Natural killer cell treated with Interleukin-12 subunit alpha and Interleukin-12 subunit beta and Interleukin-15 and Interleukin-18, amount 100 ng/mL, for 72 hours (primary cell): ENCODE measurements at regions not wholly inside any gene's neighbourhood (a gene's known extent, or its start where the extent isn't known, plus 50 kb on each side); places are given as distances from the start of the nearest gene placed in this dataset.

Experiments
- ATAC-seq, 2 donors: fragments of 150-1000 bp; cut with Tn5 transposase in 1 of 2; sonication (Bioruptor Pico), chemical (Tn5 transposase) in 1 of 2; 2 replicates each; pipeline ENCODE4 v1.10.0; 2021
- DNase-seq: peaks from one replicate; pipeline ENCODE4 v3.0.0; 2022; ENCODE audit warnings: low spot score
- H3K27ac Mint-ChIP-seq, 2 donors: 1 replicate in 1 of 2; 2 replicates in 1 of 2; pipeline ENCODE4 v1.8.0; 2022; ENCODE audit warnings: mixed read lengths in 2 of 2, mild to moderate bottlenecking in 1 of 2, moderate library complexity in 1 of 2
- H3K27me3 Mint-ChIP-seq, 2 donors: 1 replicate in 1 of 2; 2 replicates in 1 of 2; pipeline ENCODE4 v1.8.0; 2022; ENCODE audit warnings: mixed read lengths in 2 of 2
- H3K36me3 Mint-ChIP-seq: one replicate; pipeline ENCODE4 v1.8.0; 2022; ENCODE audit warnings: mixed read lengths
- H3K4me1 Mint-ChIP-seq, 2 donors: 1 replicate in 1 of 2; 2 replicates in 1 of 2; pipeline ENCODE4 v1.8.0; 2022; ENCODE audit warnings: low read depth in 2 of 2, mixed read lengths in 2 of 2, mild to moderate bottlenecking in 1 of 2
- H3K4me3 Mint-ChIP-seq: one replicate; pipeline ENCODE4 v1.8.0; 2022; ENCODE audit warnings: mixed read lengths
- H3K9me3 Mint-ChIP-seq: 2 replicates; pipeline ENCODE4 v1.8.0; 2022; ENCODE audit warnings: mixed read lengths

DNA sequence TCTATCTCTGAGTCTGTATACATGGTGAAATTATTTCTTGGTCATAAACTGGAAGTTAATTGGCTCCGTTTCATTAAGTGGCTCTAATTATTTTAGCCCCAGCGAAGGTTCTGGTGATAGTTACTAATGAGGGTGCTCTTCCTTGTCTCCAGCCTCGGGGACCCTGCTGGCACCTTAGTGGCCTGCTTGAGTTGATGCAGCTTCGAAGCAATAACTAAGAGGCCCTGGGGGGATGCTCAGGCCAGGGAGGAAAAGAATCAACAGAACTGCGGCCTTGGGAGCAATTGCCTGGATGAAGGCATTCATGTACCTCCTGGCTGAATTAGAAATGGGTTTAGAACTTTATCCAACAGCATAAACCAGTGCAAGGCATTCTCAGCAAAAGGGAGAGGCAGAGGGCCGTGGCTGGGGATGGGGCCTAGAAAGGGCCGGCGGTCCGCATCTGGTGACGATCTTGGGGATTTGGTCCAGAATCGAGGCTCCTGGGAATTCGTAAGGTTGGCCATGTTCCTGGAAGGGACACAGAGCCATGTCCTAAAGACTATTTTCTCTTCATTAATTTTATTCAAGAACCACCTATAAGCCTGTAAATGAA is 100.0 kb upstream of the AJAP1 start:
- Mint-ChIP-seq H3K27ac (no peak overlapping the region), H3K4me1 (no peaks in the 10 kb centered on the region), H3K9me3 (no peaks in the 10 kb centered on the region), H3K27me3 (peaks cover 13 to 18% of the 10 kb centered on the region in 2 donors), H3K36me3 (no peaks in the 10 kb centered on the region), H3K4me3 (no peak overlapping the region)
- no peak for DNase-seq
- no peak for ATAC-seq

- ATAC-seq, result no peak
- Mint-ChIP-seq H3K4me3 (no peak overlapping the region), H3K36me3 (no peaks in the 10 kb centered on the region), H3K4me1 (no peaks in the 10 kb centered on the region), H3K9me3 (no peaks in the 10 kb centered on the region), H3K27ac (no peak overlapping the region), H3K27me3 (peaks cover 12 to 13% of the 10 kb centered on the region in 2 donors)
- DNase-seq, result no peak
Observed at GRCh38 chr1:4557949-4558348, 96.5 kb upstream of the AJAP1 start.

GRCh38 chr1:4561205-4561604 is 93.2 kb upstream of the AJAP1 start:
- Mint-ChIP-seq H3K4me3 (no peak overlapping the region), H3K9me3 (no peaks in the 10 kb centered on the region), H3K36me3 (no peaks in the 10 kb centered on the region), H3K27ac (no peak overlapping the region), H3K4me1 (no peaks in the 10 kb centered on the region), H3K27me3 (peaks cover 9 to 21% of the 10 kb centered on the region in 2 donors)
- no peak for ATAC-seq
- DNase-seq, result no peak

DNA sequence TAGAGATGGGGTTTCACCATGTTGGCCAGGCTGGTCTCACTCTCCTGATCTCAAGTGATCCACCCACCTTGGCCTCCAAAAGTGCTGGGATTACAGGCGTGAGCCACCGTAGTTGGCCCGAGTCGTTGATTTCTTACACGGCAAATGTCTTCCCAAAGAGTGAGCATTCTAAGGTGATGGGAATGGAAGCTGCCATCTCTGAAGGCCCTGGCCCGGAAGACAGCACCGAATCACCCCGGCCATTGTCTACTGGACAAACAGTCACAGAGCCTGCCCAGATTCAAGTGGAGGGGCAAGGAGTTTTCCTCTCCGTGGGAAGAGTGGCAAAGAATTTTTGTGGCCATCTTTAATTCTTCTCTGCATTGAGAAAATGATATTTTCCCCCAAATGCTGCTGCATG is 92.1 kb upstream of the AJAP1 start:
- DNase-seq (no peak), ATAC-seq (no peak)
- Mint-ChIP-seq H3K27me3 (peaks cover 9 to 24% of the 10 kb centered on the region in 2 donors), H3K36me3 (no peaks in the 10 kb centered on the region), H3K9me3 (no peaks in the 10 kb centered on the region), H3K27ac (no peak overlapping the region), H3K4me3 (no peak overlapping the region), H3K4me1 (no peaks in the 10 kb centered on the region)

GRCh38 chr1:4563586-4563985 is 90.8 kb upstream of the AJAP1 start:
- no peak overlapping the region for H3K27ac Mint-ChIP-seq
- no peak for DNase-seq
- no peaks in the 10 kb centered on the region for H3K36me3 Mint-ChIP-seq
- peaks cover 9 to 30% of the 10 kb centered on the region in 2 donors for H3K27me3 Mint-ChIP-seq
- ATAC-seq, result no peak
- no peaks in the 10 kb centered on the region for H3K9me3 Mint-ChIP-seq
- no peak overlapping the region for H3K4me3 Mint-ChIP-seq
- H3K4me1 Mint-ChIP-seq, result no peaks in the 10 kb centered on the region

DNA sequence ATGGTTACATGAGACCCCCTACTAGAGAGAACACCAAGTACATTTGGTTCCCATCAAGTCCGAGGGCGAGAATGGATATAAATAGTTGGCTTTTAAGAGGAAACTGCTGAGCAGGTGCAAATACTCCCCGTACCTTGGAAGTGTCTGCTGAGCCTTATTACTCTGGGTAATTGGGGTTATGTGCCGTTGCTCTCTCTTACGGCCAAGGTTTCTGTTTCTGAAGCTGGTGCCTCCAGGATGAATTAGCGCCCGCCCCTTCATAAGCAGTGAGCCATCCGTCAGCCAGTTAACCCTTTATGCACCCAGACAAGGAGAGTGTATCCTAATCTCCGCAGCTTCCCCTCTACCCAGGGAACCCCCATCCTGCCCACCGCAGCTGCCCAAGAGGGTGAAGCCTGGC is 90.4 kb upstream of the AJAP1 start:
- Mint-ChIP-seq H3K27ac (no peak overlapping the region), H3K9me3 (no peaks in the 10 kb centered on the region), H3K27me3 (peaks cover 11 to 34% of the 10 kb centered on the region in 2 donors), H3K4me3 (no peak overlapping the region), H3K4me1 (no peaks in the 10 kb centered on the region), H3K36me3 (no peaks in the 10 kb centered on the region)
- no peak for DNase-seq
- ATAC-seq, result no peak

GRCh38 chr1:4565166-4565565 is 89.2 kb upstream of the AJAP1 start:
- DNase-seq (no peak), ATAC-seq (no peak)
- Mint-ChIP-seq H3K4me3 (no peak overlapping the region), H3K36me3 (no peaks in the 10 kb centered on the region), H3K4me1 (no peaks in the 10 kb centered on the region), H3K27me3 (peaks cover 8 to 39% of the 10 kb centered on the region in 2 donors), H3K9me3 (no peaks in the 10 kb centered on the region), H3K27ac (no peak overlapping the region)

DNA sequence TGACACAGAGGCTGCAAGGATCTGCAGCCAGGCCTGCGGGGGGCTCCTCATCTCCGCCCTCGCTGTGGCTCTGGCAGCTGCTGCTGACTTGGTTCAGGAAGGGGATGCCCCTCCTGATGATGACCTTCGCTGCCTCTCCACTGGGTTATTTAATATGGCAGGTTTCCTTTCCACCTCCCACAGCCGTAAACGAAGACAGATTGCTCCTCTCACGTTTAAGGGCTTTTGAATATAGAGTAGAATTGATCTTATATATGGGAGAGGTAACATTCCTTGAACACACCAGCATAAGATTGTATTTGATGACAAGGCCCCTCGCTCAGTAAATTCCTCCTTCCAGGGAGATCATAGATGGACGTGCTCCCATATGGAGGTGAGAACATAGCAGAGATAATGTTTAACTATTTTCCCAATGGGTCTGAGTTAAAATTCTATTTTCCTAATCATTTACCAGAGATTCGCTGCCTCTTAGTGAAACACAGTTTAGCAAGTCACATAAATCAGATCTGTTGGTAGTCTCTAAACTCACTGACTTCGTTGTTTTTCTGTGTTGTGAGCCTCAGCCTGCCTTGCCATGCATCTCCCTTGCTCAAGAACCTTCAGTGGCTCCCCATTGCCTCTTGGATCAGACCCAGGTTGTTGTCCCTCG is 88.5 kb upstream of the AJAP1 start:
- ATAC-seq (no peak), DNase-seq (no peak)
- H3K27me3 Mint-ChIP-seq, result peaks cover 8 to 39% of the 10 kb centered on the region in 2 donors
- no peak overlapping the region for H3K27ac Mint-ChIP-seq
- H3K4me1 Mint-ChIP-seq, result no peaks in the 10 kb centered on the region
- H3K9me3 Mint-ChIP-seq, result no peaks in the 10 kb centered on the region
- H3K4me3 Mint-ChIP-seq, result no peak overlapping the region
- H3K36me3 Mint-ChIP-seq, result no peaks in the 10 kb centered on the region

- peaks cover 10 to 44% of the 10 kb centered on the region in 2 donors for H3K27me3 Mint-ChIP-seq
- ATAC-seq (no peak), DNase-seq (no peak)
- H3K9me3 Mint-ChIP-seq, result no peaks in the 10 kb centered on the region
- H3K36me3 Mint-ChIP-seq, result no peaks in the 10 kb centered on the region
- H3K27ac Mint-ChIP-seq, result no peak overlapping the region
- no peaks in the 10 kb centered on the region for H3K4me1 Mint-ChIP-seq
- no peak overlapping the region for H3K4me3 Mint-ChIP-seq
Observed at GRCh38 chr1:4571263-4571662, 83.1 kb upstream of the AJAP1 start.

- Mint-ChIP-seq H3K27ac (no peak overlapping the region), H3K4me1 (no peaks in the 10 kb centered on the region), H3K9me3 (no peaks in the 10 kb centered on the region), H3K27me3 (peaks cover 19 to 49% of the 10 kb centered on the region in 2 donors), H3K4me3 (no peak overlapping the region), H3K36me3 (no peaks in the 10 kb centered on the region)
- no peak for DNase-seq
- no peak for ATAC-seq
Observed at GRCh38 chr1:4573526-4573925, 80.9 kb upstream of the AJAP1 start.

GRCh38 chr1:4581807-4582206 is 72.6 kb upstream of the AJAP1 start:
- Mint-ChIP-seq H3K27ac (no peak overlapping the region), H3K4me3 (no peak overlapping the region), H3K27me3 (peaks cover 53 to 74% of the 10 kb centered on the region in 2 donors), H3K36me3 (no peaks in the 10 kb centered on the region), H3K9me3 (no peaks in the 10 kb centered on the region), H3K4me1 (no peaks in the 10 kb centered on the region)
- DNase-seq (no peak), ATAC-seq (no peak)

DNA sequence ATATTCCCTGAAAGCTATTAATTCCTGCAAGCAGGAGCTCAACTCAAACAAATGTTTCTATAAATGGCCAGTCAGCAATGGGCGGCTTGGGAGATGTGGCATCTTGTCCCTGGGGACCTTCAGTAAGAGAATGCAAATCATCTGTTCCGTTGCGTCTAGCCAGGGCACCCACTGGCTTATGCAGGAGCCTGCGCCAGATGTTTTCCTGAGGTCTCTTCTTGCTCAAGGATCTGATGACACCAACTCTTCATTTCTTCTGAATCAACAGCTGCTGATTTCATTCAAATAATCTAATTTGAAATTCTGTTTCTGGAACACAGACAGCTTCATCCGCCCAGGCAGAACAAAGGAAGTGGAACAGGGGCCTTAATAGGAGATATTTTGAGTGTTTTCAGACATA is 70.0 kb upstream of the AJAP1 start:
- peaks cover 37 to 55% of the 10 kb centered on the region in 2 donors for H3K27me3 Mint-ChIP-seq
- no peaks in the 10 kb centered on the region for H3K4me1 Mint-ChIP-seq
- no peaks in the 10 kb centered on the region for H3K36me3 Mint-ChIP-seq
- no peaks in the 10 kb centered on the region for H3K9me3 Mint-ChIP-seq
- H3K27ac Mint-ChIP-seq, result no peak overlapping the region
- DNase-seq, result no peak
- no peak for ATAC-seq
- H3K4me3 Mint-ChIP-seq, result no peak overlapping the region

GRCh38 chr1:4585216-4585615 is 69.2 kb upstream of the AJAP1 start:
- H3K27me3 Mint-ChIP-seq, result peaks cover 32 to 48% of the 10 kb centered on the region in 2 donors
- H3K36me3 Mint-ChIP-seq, result no peaks in the 10 kb centered on the region
- peak; percentile 68 for DNase-seq
- no peak overlapping the region for H3K27ac Mint-ChIP-seq
- H3K4me1 Mint-ChIP-seq, result no peaks in the 10 kb centered on the region
- H3K4me3 Mint-ChIP-seq, result no peak overlapping the region
- no peak for ATAC-seq
- H3K9me3 Mint-ChIP-seq, result no peaks in the 10 kb centered on the region

- no peak for ATAC-seq
- no peaks in the 10 kb centered on the region for H3K4me1 Mint-ChIP-seq
- DNase-seq, result no peak
- H3K27ac Mint-ChIP-seq, result no peak overlapping the region
- H3K27me3 Mint-ChIP-seq, result peaks cover 31 to 43% of the 10 kb centered on the region in 2 donors
- H3K4me3 Mint-ChIP-seq, result no peak overlapping the region
- no peaks in the 10 kb centered on the region for H3K9me3 Mint-ChIP-seq
- H3K36me3 Mint-ChIP-seq, result no peaks in the 10 kb centered on the region
Observed at GRCh38 chr1:4585705-4586104, 68.7 kb upstream of the AJAP1 start.
